Adrenal gland (tissue), 9 donors: ENCODE measurements at regions not wholly inside any gene's neighbourhood (a gene's known extent, or its start where the extent isn't known, plus 50 kb on each side); places are given as distances from the start of the nearest gene placed in this dataset.

Experiments
- DNase-seq, 7 donors: peaks; one replicate each; pipeline ENCODE4 v3.0.0-alpha.2; 2019 to 2020
- H3K27ac ChIP-seq, 5 donors: fragments of 200-600 bp; sonication (generic) in 4 of 5; 1 replicate in 3 of 5; 2 replicates in 2 of 5; pipeline versions ENCODE4 v1.5.1 to v1.8.0; 2016 to 2020; ENCODE audit warnings: mild to moderate bottlenecking in 1 of 5
- H3K27me3 ChIP-seq: fragments of 200-600 bp; 2 replicates; pipeline ENCODE4 v1.8.0; 2021
- H3K36me3 ChIP-seq, 2 donors: fragments of 200-600 bp; replicated peaks in 1 of 2; 1 replicate in 1 of 2; 2 replicates in 1 of 2; pipeline versions ENCODE4 v1.5.1 to v1.8.0; 2018 to 2022
- H3K4me1 ChIP-seq, 2 donors: fragments of 200-600 bp; replicated peaks in 1 of 2; 1 replicate in 1 of 2; 2 replicates in 1 of 2; pipeline versions ENCODE4 v1.5.1 to v1.8.0; 2018 to 2021
- H3K4me3 ChIP-seq, 4 donors: fragments of 200-600 bp; sonication (generic) in 3 of 4; one replicate each; pipeline ENCODE4 v1.5.1; 2016 to 2018
- H3K9me3 ChIP-seq, 3 donors: fragments of 200-600 bp; sonication (generic) in 1 of 3; replicated peaks in 1 of 3; 1 replicate in 2 of 3; 2 replicates in 1 of 3; pipeline versions ENCODE4 v1.5.1 to v1.8.0; 2016 to 2021
- POLR2A ChIP-seq, 2 donors: fragments of 450-650 bp; IDR thresholded peaks; one replicate each; pipeline ENCODE4 v1.6.1; 2017; ENCODE audit warnings: antibody characterized with exemption in 2 of 2, mild to moderate bottlenecking in 2 of 2, moderate library complexity in 1 of 2
- WGBS, 4 donors: extraction: QIAGEN DNeasy Blood & Tissue Kit in 2 of 4; methylation state at CpG; one replicate each; pipeline versions ENCODE4 v1.1.5 to v1.1.7; 2013 to 2017; 5-methylcytosine and 5-hydroxymethylcytosine counted together
- intact Hi-C, 2 donors: fragments of 100-400 bp; cut with DNase I; formaldehyde crosslinking; loops; one replicate each; pipeline versions ENCODE4 v1.14.1 to v1.15.0; 2022 to 2023
- small RNA-seq, 2 donors: library from RNA; depleted of rRNA; stranded (forward); fragments of <200 nt; gene quantifications; one replicate each; pipeline ENCODE3, GENCODE V24; 2016
- TF ChIP-seq, protein P1 (sequence below), 6 experiments: fragments of 450-650 bp in 4 of 6; fragments of 200-600 bp in 2 of 6; sonication (generic) in 1 of 6; IDR thresholded peaks; 1 replicate in 5 of 6; 2 replicates in 1 of 6; pipeline versions ENCODE4 v1.5.1 to v1.8.0; 2016 to 2021; ENCODE audit warnings: antibody characterized with exemption in 6 of 6, mild to moderate bottlenecking in 2 of 6, moderate library complexity in 1 of 6
- donor health status: healthy with polysubstance abuse.
- donor health status: Bipolar disorder and iron deficiency.
- donor health status: DM: yes; HTN: yes; CAD: no.
- donor health status: DM: no; HTN: no; CAD: no.
- donor health status: DM: no; HTN: no; CAD: no.

DNA sequence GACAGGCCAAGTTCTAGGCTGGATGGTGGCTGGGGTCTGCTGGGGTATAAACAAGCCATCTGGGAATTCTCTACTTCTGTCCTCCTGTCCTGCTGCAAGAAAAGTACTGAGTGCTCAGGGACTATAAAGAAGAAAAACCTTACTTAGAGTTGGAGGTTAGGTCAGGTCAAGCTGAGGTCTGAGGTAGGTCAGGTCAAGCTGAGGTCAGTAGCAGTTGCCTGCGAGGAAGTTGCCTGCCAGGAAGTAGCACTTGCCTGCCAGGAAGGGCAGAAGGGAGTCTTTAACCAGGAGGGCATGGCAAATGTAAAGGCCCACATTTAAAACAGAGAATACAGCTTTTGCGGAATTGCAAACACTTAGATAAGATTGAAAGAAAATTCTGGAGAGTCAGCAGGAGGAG is 51.3 kb upstream of the PRLR start:
- intact Hi-C loops, result no loop called here
- no peak overlapping the region for H3K4me3 ChIP-seq
- no peaks in the 10 kb centered on the region for H3K36me3 ChIP-seq
- WGBS, 4 donors, result 62 to 77% (median 72%) methylated on average over 2 of the region's 2 CpGs
- no peak for DNase-seq
- no peak for TF ChIP-seq POLR2A (IDR thresholded peaks at IDR 0.05)
- TF ChIP-seq, protein P1, sequence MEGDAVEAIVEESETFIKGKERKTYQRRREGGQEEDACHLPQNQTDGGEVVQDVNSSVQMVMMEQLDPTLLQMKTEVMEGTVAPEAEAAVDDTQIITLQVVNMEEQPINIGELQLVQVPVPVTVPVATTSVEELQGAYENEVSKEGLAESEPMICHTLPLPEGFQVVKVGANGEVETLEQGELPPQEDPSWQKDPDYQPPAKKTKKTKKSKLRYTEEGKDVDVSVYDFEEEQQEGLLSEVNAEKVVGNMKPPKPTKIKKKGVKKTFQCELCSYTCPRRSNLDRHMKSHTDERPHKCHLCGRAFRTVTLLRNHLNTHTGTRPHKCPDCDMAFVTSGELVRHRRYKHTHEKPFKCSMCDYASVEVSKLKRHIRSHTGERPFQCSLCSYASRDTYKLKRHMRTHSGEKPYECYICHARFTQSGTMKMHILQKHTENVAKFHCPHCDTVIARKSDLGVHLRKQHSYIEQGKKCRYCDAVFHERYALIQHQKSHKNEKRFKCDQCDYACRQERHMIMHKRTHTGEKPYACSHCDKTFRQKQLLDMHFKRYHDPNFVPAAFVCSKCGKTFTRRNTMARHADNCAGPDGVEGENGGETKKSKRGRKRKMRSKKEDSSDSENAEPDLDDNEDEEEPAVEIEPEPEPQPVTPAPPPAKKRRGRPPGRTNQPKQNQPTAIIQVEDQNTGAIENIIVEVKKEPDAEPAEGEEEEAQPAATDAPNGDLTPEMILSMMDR (IDR thresholded peaks at IDR 0.05), result no peak
- H3K9me3 ChIP-seq, result no peaks in the 10 kb centered on the region
- no peaks in the 10 kb centered on the region for H3K4me1 ChIP-seq
- H3K27ac ChIP-seq, result no peak overlapping the region
- no peaks in the 10 kb centered on the region for H3K27me3 ChIP-seq

Small RNAs in the stretch of these regions (small RNA-seq; reads per million reads assigned to genes)
- 0 reads per million in 2 donors for gene RF00012
